HFFc6 (cell line): ENCODE measurements at regions not wholly inside any gene's neighbourhood (a gene's known extent, or its start where the extent isn't known, plus 50 kb on each side); places are given as distances from the start of the nearest gene placed in this dataset.

Experiments
- DNase-seq: peaks from one replicate; pipeline ENCODE4 v3.0.0-alpha.2; 2018
- H3K27ac Mint-ChIP-seq: 2 replicates; pipeline ENCODE4 v1.8.0; 2020; ENCODE audit warnings: mild to moderate bottlenecking, mixed read lengths
- H3K27me3 Mint-ChIP-seq: 2 replicates; pipeline ENCODE4 v1.8.0; 2021; ENCODE audit warnings: mild to moderate bottlenecking, moderate library complexity, mixed read lengths; ENCODE audit not compliant: insufficient read depth
- H3K36me3 Mint-ChIP-seq: 2 replicates; pipeline ENCODE4 v1.8.0; 2021; ENCODE audit warnings: low read depth, mixed read lengths
- H3K4me1 Mint-ChIP-seq: 2 replicates; pipeline ENCODE4 v1.8.0; 2020; ENCODE audit warnings: low read depth, mixed read lengths
- H3K4me3 Mint-ChIP-seq: 2 replicates; pipeline ENCODE4 v1.8.0; 2020; ENCODE audit warnings: mild to moderate bottlenecking, moderate library complexity, mixed read lengths
- H3K9me3 Mint-ChIP-seq: 2 replicates; pipeline ENCODE4 v1.8.0; 2020; ENCODE audit warnings: mild to moderate bottlenecking, mixed read lengths
- CTCF ChIP-seq: fragments of 200-600 bp; sonication (generic); IDR thresholded peaks from 2 replicates; pipeline ENCODE4 v1.5.0; 2021; ENCODE audit warnings: antibody characterized with exemption, mild to moderate bottlenecking

DNA sequence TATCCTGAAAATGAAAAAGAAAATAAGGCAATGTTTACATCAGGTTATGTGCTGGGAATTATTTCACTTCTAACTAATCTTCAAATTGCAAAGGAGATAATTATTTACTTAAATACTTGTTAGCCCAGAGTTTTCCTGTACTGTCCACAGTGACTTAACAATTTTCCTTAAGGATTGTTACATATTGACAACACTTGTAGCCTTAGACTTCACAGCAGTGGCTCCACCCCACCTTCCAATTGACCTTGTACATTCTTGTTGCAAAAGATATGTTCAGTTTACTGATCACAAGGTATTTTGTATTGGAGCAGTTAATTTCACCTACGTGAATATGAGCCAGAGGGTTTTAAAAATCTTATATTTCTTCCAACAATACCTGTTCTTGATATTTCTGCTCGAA, 376.9 kb downstream of the CNTN6 start:
- H3K4me3 Mint-ChIP-seq, result no peak overlapping the region
- DNase-seq, result no peak
- no peaks in the 10 kb centered on the region for H3K27me3 Mint-ChIP-seq
- TF ChIP-seq CTCF, result no peak
- H3K4me1 Mint-ChIP-seq, result no peaks in the 10 kb centered on the region
- H3K27ac Mint-ChIP-seq, result no peak overlapping the region
- no peaks in the 10 kb centered on the region for H3K36me3 Mint-ChIP-seq
- H3K9me3 Mint-ChIP-seq, result peaks cover 40% of the 10 kb centered on the region

- Mint-ChIP-seq H3K9me3 (peaks cover 57% of the 10 kb centered on the region), H3K27ac (no peak overlapping the region), H3K36me3 (no peaks in the 10 kb centered on the region), H3K4me1 (no peaks in the 10 kb centered on the region), H3K27me3 (no peaks in the 10 kb centered on the region), H3K4me3 (no peak overlapping the region)
- DNase-seq, result no peak
- no peak for TF ChIP-seq CTCF
Measured at GRCh38 chr3:1477669-1478068, 384.8 kb downstream of the CNTN6 start.

- TF ChIP-seq CTCF, result no peak
- Mint-ChIP-seq H3K9me3 (peaks cover 58% of the 10 kb centered on the region), H3K27ac (no peak overlapping the region), H3K4me3 (no peak overlapping the region), H3K4me1 (no peaks in the 10 kb centered on the region), H3K36me3 (no peaks in the 10 kb centered on the region; the same call in 1 of the 2 replicates), H3K27me3 (peaks cover 2% of the 10 kb centered on the region; the same call in 1 of the 2 replicates)
- DNase-seq, result no peak
Measured at GRCh38 chr3:1495466-1495865, 402.6 kb downstream of the CNTN6 start.

DNA sequence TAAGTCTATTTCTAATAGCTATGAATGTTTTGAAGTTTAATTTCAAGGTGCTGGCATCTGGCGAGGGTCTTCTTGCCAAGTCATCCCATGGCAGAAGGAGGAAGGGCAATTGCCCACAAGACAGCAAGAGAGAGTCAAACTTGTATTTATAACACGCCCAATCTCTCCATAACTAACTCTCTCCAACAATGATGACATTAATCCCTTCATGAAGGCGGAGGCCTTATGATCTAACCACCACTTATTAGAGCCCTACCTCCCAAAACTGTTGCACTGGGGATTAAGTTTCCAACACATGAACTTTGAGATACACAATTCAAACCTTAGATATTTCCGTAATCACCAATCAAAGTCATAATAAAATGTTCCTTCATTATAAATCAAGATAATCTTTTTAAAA, 406.9 kb downstream of the CNTN6 start:
- no peak for TF ChIP-seq CTCF
- peaks cover 2% of the 10 kb centered on the region; the same call in 1 of the 2 replicates for H3K27me3 Mint-ChIP-seq
- H3K27ac Mint-ChIP-seq, result no peak overlapping the region
- no peak for DNase-seq
- H3K36me3 Mint-ChIP-seq, result no peaks in the 10 kb centered on the region; the same call in 1 of the 2 replicates
- peaks cover 55% of the 10 kb centered on the region for H3K9me3 Mint-ChIP-seq
- no peak overlapping the region for H3K4me3 Mint-ChIP-seq
- H3K4me1 Mint-ChIP-seq, result no peaks in the 10 kb centered on the region

DNA sequence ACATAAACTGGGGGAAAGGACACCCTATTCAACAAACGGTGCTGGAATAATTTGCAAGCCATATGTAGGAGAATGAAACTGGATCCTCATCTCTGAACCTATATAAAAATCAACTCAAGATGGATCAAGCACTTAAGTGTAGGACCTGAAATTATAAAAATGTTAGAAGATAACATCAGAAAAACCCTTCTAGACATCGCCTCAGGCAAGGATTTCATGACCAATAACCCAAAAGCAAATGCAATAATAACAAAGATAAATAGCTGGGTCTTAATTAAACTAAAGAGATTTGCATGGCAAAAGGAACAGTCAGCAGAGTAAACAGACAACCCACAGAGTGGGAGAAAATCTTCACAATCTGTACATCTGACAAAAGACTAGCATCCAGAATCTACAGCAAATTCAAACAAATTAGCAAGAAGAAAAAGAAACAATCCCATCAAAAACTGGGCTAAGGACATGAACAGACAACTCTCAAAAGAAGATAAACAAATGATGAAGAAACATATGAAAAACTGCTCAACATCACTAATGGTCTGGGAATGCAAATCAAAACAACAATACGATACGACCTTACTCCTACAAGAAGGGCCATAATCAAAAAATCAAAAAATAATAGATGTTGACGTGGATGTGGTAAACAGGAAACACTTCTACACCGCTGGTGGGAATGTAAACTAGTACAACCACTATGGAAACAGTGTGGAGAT, 408.7 kb downstream of the CNTN6 start:
- Mint-ChIP-seq H3K9me3 (peaks cover 43% of the 10 kb centered on the region), H3K4me1 (no peaks in the 10 kb centered on the region), H3K36me3 (no peaks in the 10 kb centered on the region; the same call in 1 of the 2 replicates), H3K27me3 (peaks cover 2% of the 10 kb centered on the region; the same call in 1 of the 2 replicates), H3K27ac (no peak overlapping the region), H3K4me3 (no peak overlapping the region)
- DNase-seq, result no peak
- no peak for TF ChIP-seq CTCF
